Vagina (tissue), 2 donors: ENCODE measurements at regions not wholly inside any gene's neighbourhood (a gene's known extent, or its start where the extent isn't known, plus 50 kb on each side); places are given as distances from the start of the nearest gene placed in this dataset.
"Not testable (repeated sequence)": the region's sequence is repeated elsewhere in the genome, so short reads cannot be mapped to it uniquely, and the experiment has no call there.

Experiments used
- CTCF ChIP-seq, 3 experiments: fragments of 450-650 bp in 2 of 3; fragments of 200-600 bp in 1 of 3; sonication (generic) in 1 of 3; IDR thresholded peaks; one replicate each; pipeline ENCODE4 v1.5.1; 2017 to 2019; ENCODE audit warnings: antibody characterized with exemption in 3 of 3, mild to moderate bottlenecking in 2 of 3, moderate library complexity in 2 of 3
- POLR2AphosphoS5 ChIP-seq, 2 donors: sonication (generic); formaldehyde crosslinking; IDR thresholded peaks; one replicate each; pipeline ENCODE4 v1.9.0; 2017; ENCODE audit warnings: antibody characterized with exemption in 2 of 2, mild to moderate bottlenecking in 2 of 2, low read depth in 1 of 2; ENCODE audit not compliant: insufficient read depth in 1 of 2

GRCh38 chr5:74481357-74481756 lies 159.2 kb downstream of the ENC1 start:
- not testable (repeated sequence) for TF ChIP-seq POLR2AphosphoS5 (IDR thresholded peaks at IDR 0.05; ENCODE audit: insufficient read depth in 1 of 2, low read depth in 1 of 2); CTCF (IDR thresholded peaks at IDR 0.05)
